Stimulated activated naive B cell treated with anti-CD40 and anti-IgM and Interleukin-4, amounts not matched to agents 10 μg/mL and 1 μg/mL and 100 μg/mL, for 72 hours (primary cell): ENCODE measurements at regions not wholly inside any gene's neighbourhood (a gene's known extent, or its start where the extent isn't known, plus 50 kb on each side); places are given as distances from the start of the nearest gene placed in this dataset.
"Not testable (repeated sequence)": the region's sequence is repeated elsewhere in the genome, so short reads cannot be mapped to it uniquely, and the experiment has no call there.

Experiments
- ATAC-seq, 2 donors: fragments of 150-1000 bp; cut with Tn5 transposase; replicated peaks; 2 replicates each; pipeline ENCODE4 v1.10.0; 2021; ENCODE audit warnings: moderate library complexity in 1 of 2
- DNase-seq: peaks from one replicate; pipeline ENCODE4 v3.0.0; 2021
- H3K27ac Mint-ChIP-seq: one replicate; pipeline ENCODE4 v1.8.0; 2022; ENCODE audit warnings: mild to moderate bottlenecking, mixed read lengths
- H3K27me3 Mint-ChIP-seq, 2 donors: one replicate each; pipeline ENCODE4 v1.8.0; 2022; ENCODE audit warnings: mixed read lengths in 2 of 2
- H3K36me3 Mint-ChIP-seq, 2 donors: one replicate each; pipeline ENCODE4 v1.8.0; 2022; ENCODE audit warnings: mixed read lengths in 2 of 2, mild to moderate bottlenecking in 1 of 2
- H3K4me1 Mint-ChIP-seq, 2 donors: one replicate each; pipeline ENCODE4 v1.8.0; 2022; ENCODE audit warnings: mixed read lengths in 2 of 2, mild to moderate bottlenecking in 1 of 2
- H3K4me3 Mint-ChIP-seq, 2 donors: one replicate each; pipeline ENCODE4 v1.8.0; 2022; ENCODE audit warnings: mild to moderate bottlenecking in 2 of 2, mixed read lengths in 2 of 2, moderate library complexity in 1 of 2
- H3K9me3 Mint-ChIP-seq, 2 donors: one replicate each; pipeline ENCODE4 v1.8.0; 2022; ENCODE audit warnings: mixed read lengths in 2 of 2, mild to moderate bottlenecking in 1 of 2

GRCh38 chrX:130566028-130566683 is 164.4 kb downstream of the RBMX2 start:
- H3K9me3 Mint-ChIP-seq, result peaks cover 0 to 2% of the 10 kb centered on the region in 2 donors
- no peaks in the 10 kb centered on the region for H3K36me3 Mint-ChIP-seq
- peaks cover 8 to 16% of the 10 kb centered on the region in 2 donors for H3K27me3 Mint-ChIP-seq
- no peak overlapping the region for H3K27ac Mint-ChIP-seq
- ATAC-seq (no peak), DNase-seq (no peak)
- no peaks in the 10 kb centered on the region for H3K4me1 Mint-ChIP-seq
- no peak overlapping the region for H3K4me3 Mint-ChIP-seq

DNA sequence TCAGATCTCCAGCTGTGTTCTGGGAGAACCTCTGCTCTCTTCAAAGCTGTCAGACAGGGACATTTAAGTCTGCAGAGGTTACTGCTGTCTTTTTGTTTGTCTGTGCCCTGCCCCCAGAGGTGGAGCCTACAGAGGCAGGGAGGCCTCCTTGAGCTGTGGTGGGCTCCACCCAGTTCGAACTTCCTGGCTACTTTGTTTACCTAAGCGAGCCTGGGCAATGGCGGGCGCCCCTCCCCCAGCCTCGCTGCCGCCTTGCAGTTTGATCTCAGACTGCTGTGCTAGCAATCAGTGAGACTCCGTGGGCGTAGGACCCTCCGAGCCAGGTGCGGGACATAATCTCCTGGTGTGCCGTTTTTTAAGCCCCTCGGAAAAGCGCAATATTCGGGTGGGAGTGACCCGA is 171.2 kb downstream of the RBMX2 start:
- H3K27ac Mint-ChIP-seq, DNase-seq, H3K4me1 Mint-ChIP-seq, H3K36me3 Mint-ChIP-seq, ATAC-seq, H3K4me3 Mint-ChIP-seq, H3K9me3 Mint-ChIP-seq: not testable (repeated sequence)
- peaks cover 0 to 16% of the 10 kb centered on the region in 2 donors for H3K27me3 Mint-ChIP-seq
